ENCODE measurements at regions not wholly inside any gene's neighbourhood (a gene's known extent, or its start where the extent isn't known, plus 50 kb on each side); places are given as distances from the start of the nearest gene placed in this dataset.

GRCh38 chr5:99879791-99880511, 655.2 kb upstream of the FAM174A start:
- H3K4me3 ChIP-seq (ENCODE audit: control insufficient read depth, low read depth, low read length), result no peak overlapping the region
- TF ChIP-seq CTCF (IDR thresholded peaks at IDR 0.05; ENCODE audit: control insufficient read depth, insufficient read depth, low read depth, low read length, missing control alignments), result no peak
- DNase-seq (ENCODE audit: low read depth), result no peak

GRCh38 chr5:99878830-99879229, 656.3 kb upstream of the FAM174A start:
- TF ChIP-seq CTCF (IDR thresholded peaks at IDR 0.05; ENCODE audit: control insufficient read depth, insufficient read depth, low read depth, low read length, missing control alignments), result no peak
- H3K4me3 ChIP-seq (ENCODE audit: control insufficient read depth, low read depth, low read length), result no peak overlapping the region
- no peak for DNase-seq (ENCODE audit: low read depth)

GRCh38 chr5:99866740-99867139, 668.4 kb upstream of the FAM174A start:
- no peak for TF ChIP-seq CTCF (IDR thresholded peaks at IDR 0.05; ENCODE audit: control insufficient read depth, insufficient read depth, low read depth, low read length, missing control alignments)
- no peak overlapping the region for H3K4me3 ChIP-seq (ENCODE audit: control insufficient read depth, low read depth, low read length)
- no peak for DNase-seq (ENCODE audit: low read depth)

GRCh38 chr5:99865159-99865558, 670.0 kb upstream of the FAM174A start:
- no peak for TF ChIP-seq CTCF (IDR thresholded peaks at IDR 0.05; ENCODE audit: control insufficient read depth, insufficient read depth, low read depth, low read length, missing control alignments)
- no peak overlapping the region for H3K4me3 ChIP-seq (ENCODE audit: control insufficient read depth, low read depth, low read length)
- no peak for DNase-seq (ENCODE audit: low read depth)

- no peak for TF ChIP-seq CTCF (IDR thresholded peaks at IDR 0.05; ENCODE audit: control insufficient read depth, insufficient read depth, low read depth, low read length, missing control alignments)
- H3K4me3 ChIP-seq (ENCODE audit: control insufficient read depth, low read depth, low read length), result no peak overlapping the region
- no peak for DNase-seq (ENCODE audit: low read depth)
Observed at GRCh38 chr5:99835791-99836190, 699.4 kb upstream of the FAM174A start.

- TF ChIP-seq CTCF (IDR thresholded peaks at IDR 0.05; ENCODE audit: control insufficient read depth, insufficient read depth, low read depth, low read length, missing control alignments), result no peak
- DNase-seq (ENCODE audit: low read depth), result no peak
Observed at GRCh38 chr5:99827136-99827535, 708.0 kb upstream of the FAM174A start.

More at GRCh38 chr5:99827136-99827535, 708.0 kb upstream of the FAM174A start:
- H3K4me3 ChIP-seq (ENCODE audit: control insufficient read depth, low read depth, low read length), result no peak overlapping the region
